ENCODE measurements at regions not wholly inside any gene's neighbourhood (a gene's known extent, or its start where the extent isn't known, plus 50 kb on each side); places are given as distances from the start of the nearest gene placed in this dataset.

GRCh38 chr12:19800884-19801283, 361.6 kb downstream of the AEBP2 start:
- TF ChIP-seq CTCF (IDR thresholded peaks at IDR 0.05) (no peak), POLR2A (IDR thresholded peaks at IDR 0.05) (no peak)

All from Peyer's patch (tissue), 4 donors.